HEK293 (cell line): ENCODE measurements at regions not wholly inside any gene's neighbourhood (a gene's known extent, or its start where the extent isn't known, plus 50 kb on each side); places are given as distances from the start of the nearest gene placed in this dataset.

Experiments
- CTCF ChIP-seq: fragments of 450-650 bp; formaldehyde crosslinking; IDR thresholded peaks from 2 replicates; pipeline ENCODE4 v1.5.1; 2016; ENCODE audit warnings: missing biosample characterization, missing genetic modification characterization
- PRDM2 ChIP-seq: fragments of 450-650 bp; formaldehyde crosslinking; IDR thresholded peaks from 2 replicates; pipeline ENCODE4 v1.5.1; 2016; ENCODE audit warnings: missing biosample characterization, missing genetic modification characterization, borderline replicate concordance
- ZNF140 ChIP-seq: fragments of 450-650 bp; formaldehyde crosslinking; IDR thresholded peaks from 2 replicates; pipeline ENCODE4 v1.5.1; 2016; ENCODE audit warnings: missing biosample characterization, missing genetic modification characterization
- ZNF561 ChIP-seq: fragments of 450-650 bp; IDR thresholded peaks from 2 replicates; pipeline ENCODE4 v1.5.1; 2018; ENCODE audit warnings: missing biosample characterization, missing genetic modification characterization, borderline replicate concordance
- ZNF639 ChIP-seq: fragments of 450-650 bp; formaldehyde crosslinking; IDR thresholded peaks from 2 replicates; pipeline ENCODE4 v1.5.1; 2016; ENCODE audit warnings: missing biosample characterization, missing genetic modification characterization
- ZNF830 ChIP-seq: fragments of 450-650 bp; IDR thresholded peaks from 2 replicates; pipeline ENCODE4 v1.5.0; 2018; ENCODE audit warnings: missing biosample characterization, missing genetic modification characterization, low read depth, mild to moderate bottlenecking, moderate library complexity

- TF ChIP-seq ZNF830 (tag by site-specific recombination) = no peak
- no peak for TF ChIP-seq PRDM2 (tag by site-specific recombination)
- TF ChIP-seq CTCF (tag by site-specific recombination) = no peak
- no peak for TF ChIP-seq ZNF639 (tag by site-specific recombination)
- TF ChIP-seq ZNF140 (tag by site-specific recombination) = no peak
- TF ChIP-seq ZNF561 (tag by site-specific recombination) = no peak
These were observed 74.7 kb upstream of the PLPP4 start for GRCh38 chr10:120382360-120382759.
